K562 (cell line): ENCODE measurements at regions not wholly inside any gene's neighbourhood (a gene's known extent, or its start where the extent isn't known, plus 50 kb on each side); places are given as distances from the start of the nearest gene placed in this dataset.

Experiments
- ATAC-seq: fragments of 200-7000 bp; cut with Tn5 transposase; 3 replicates; pipeline ENCODE4 v1.9.1; 2020; ENCODE audit warnings: moderate library complexity
- BruUV-seq: library from RNA; stranded (reverse); fragments of 400-500 nt; replicated peaks from 2 replicates; lab custom pipeline; 2021; lab: Mats Ljungman, UMichigan
- CTCF ChIA-PET: fragments of 300-600 bp; formaldehyde crosslinking; extraction: SDS; loops from one replicate; lab custom pipeline; 2021; ENCODE audit warnings: low intra/inter-chr PET ratio; lab: Yijun Ruan, JAX
- POLR2A ChIA-PET: fragments of 300-600, 350-650 bp; sonication (Branson Sonifier 250); formaldehyde crosslinking; extraction: SDS; loops from one replicate; lab custom pipeline; 2021; ENCODE audit warnings: antibody characterized with exemption, inconsistent platforms; lab: Yijun Ruan, JAX
- DNase-seq, 4 experiments: peaks; one replicate each; pipeline versions ENCODE4 v3.0.0 to v3.0.0-alpha.2; 2011 to 2018; ENCODE audit warnings: low spot score in 3 of 4, mixed read lengths in 3 of 4; ENCODE audit errors: extremely low read depth in 1 of 4
- FAIRE-seq: peaks from 2 replicates; lab custom pipeline; 2011; peaks lifted over from hg19 to GRCh38; lab: Jason Lieb, UNC
- H2AFZ ChIP-seq: 2 replicates; pipeline ENCODE4 v1.6.0; 2011; ENCODE audit warnings: low read depth, low read length, control low read depth, inconsistent platforms
- H3K27ac ChIP-seq: fragments of 200-600 bp; 3 replicates; pipeline ENCODE4 v1.8.0; 2011; ENCODE audit warnings: low read depth, mild to moderate bottlenecking, control low read depth, inconsistent platforms, low read length, moderate library complexity, mixed read lengths; ENCODE audit errors: extremely low read depth
- H3K27me3 ChIP-seq, 2 experiments: fragments of 300-600 bp in 1 of 2; 2 replicates in 1 of 2; 3 replicates in 1 of 2; pipeline versions ENCODE4 v1.6.0 to v1.8.0; 2011; ENCODE audit warnings: inconsistent platforms in 2 of 2, low read length in 2 of 2, mild to moderate bottlenecking in 1 of 2, mixed read lengths in 1 of 2, moderate library complexity in 1 of 2; ENCODE audit not compliant: control insufficient read depth in 2 of 2, insufficient read depth in 2 of 2
- H3K36me3 ChIP-seq: fragments of 300-600 bp; 3 replicates; pipeline ENCODE4 v1.8.0; 2011; ENCODE audit warnings: mild to moderate bottlenecking, low read length, inconsistent platforms; ENCODE audit not compliant: control insufficient read depth, insufficient read depth
- H3K4me1 ChIP-seq, 2 experiments: fragments of 200-600 bp in 1 of 2; replicated peaks in 1 of 2; 2 replicates in 1 of 2; 3 replicates in 1 of 2; pipeline versions ENCODE4 v1.5.1 to v1.8.0; 2011; ENCODE audit warnings: inconsistent platforms in 2 of 2, low read length in 2 of 2, mild to moderate bottlenecking in 1 of 2, mixed read lengths in 1 of 2, moderate library complexity in 1 of 2; ENCODE audit not compliant: control insufficient read depth in 2 of 2, insufficient read depth in 2 of 2
- H3K4me2 ChIP-seq: 2 replicates; pipeline ENCODE4 v1.6.1; 2011; ENCODE audit warnings: low read length, control low read depth, inconsistent platforms, mixed read lengths; ENCODE audit not compliant: insufficient read depth
- H3K4me3 ChIP-seq: fragments of 200-600 bp; sonication (generic), shearing (Covaris generic); 2 replicates; pipeline ENCODE4 v1.5.1; 2016; ENCODE audit warnings: control low read depth, inconsistent platforms
- H3K79me2 ChIP-seq: fragments of 200-600 bp; 3 replicates; pipeline ENCODE4 v1.8.0; 2011; ENCODE audit warnings: low read length, inconsistent platforms; ENCODE audit not compliant: control insufficient read depth, insufficient read depth
- H3K9ac ChIP-seq, 2 experiments: 2 replicates each; pipeline versions ENCODE4 v1.6.0 to v1.6.1; 2011; ENCODE audit warnings: low read depth in 2 of 2, low read length in 2 of 2, control low read depth in 1 of 2, inconsistent platforms in 1 of 2, mild to moderate bottlenecking in 1 of 2, mixed read lengths in 1 of 2; ENCODE audit not compliant: insufficient read depth in 1 of 2
- H3K9me1 ChIP-seq: one replicate; pipeline ENCODE4 v1.6.0; 2011; ENCODE audit warnings: inconsistent platforms, mild to moderate bottlenecking, low read length, moderate library complexity; ENCODE audit not compliant: control insufficient read depth, insufficient read depth
- H3K9me3 ChIP-seq: replicated peaks from 2 replicates; pipeline ENCODE4 v1.5.1; 2011; ENCODE audit warnings: low read depth, low read length, inconsistent platforms; ENCODE audit not compliant: control insufficient read depth, insufficient read depth
- H4K20me1 ChIP-seq: replicated peaks from 2 replicates; pipeline ENCODE4 v1.6.1; 2011; ENCODE audit warnings: low read length, inconsistent platforms, mixed read lengths; ENCODE audit not compliant: control insufficient read depth, insufficient read depth
- AFF4 ChIP-seq: sonication (generic); formaldehyde crosslinking; IDR thresholded peaks from 2 replicates; pipeline ENCODE4 v1.8.0; 2023; ENCODE audit warnings: mild to moderate bottlenecking, missing genetic modification reagents
- CEBPB ChIP-seq: fragments of 450-650 bp; IDR thresholded peaks from 2 replicates; pipeline ENCODE4 v1.6.1; 2016; ENCODE audit warnings: missing genetic modification characterization, missing compliant biosample characterization
- GABPB2 ChIP-seq: fragments of 250-450 bp; sonication (Bioruptor Pico); conservative IDR thresholded peaks from 2 replicates; pipeline ENCODE4 v1.5.1; 2021; ENCODE audit warnings: mild to moderate bottlenecking
- WGBS: fragments of 100-300 bp; shearing (Covaris generic); methylation state at CpG from one replicate; pipeline ENCODE4 v1.1.6; 2016; ENCODE audit warnings: low coverage, mixed read lengths; ENCODE audit not compliant: insufficient coverage; ENCODE audit errors: missing lambda C conversion rate; 5-methylcytosine and 5-hydroxymethylcytosine counted together
- in situ Hi-C: fragments of 300-500 bp; cut with MboI; formaldehyde crosslinking; loops from 4 replicates; pipeline ENCODE4 v1.15.0; 2018; ENCODE audit warnings: inconsistent platforms, mixed read lengths
- intact Hi-C: fragments of 100-400 bp; cut with micrococcal nuclease; formaldehyde crosslinking; loops from 2 replicates; pipeline ENCODE4 v1.14.2; 2022

- Histone ChIP-seq H4K20me1 (no peaks in the 10 kb centered on the region; the same call in none of the 2 replicates), H3K4me1 (no peaks in the 10 kb centered on the region), H2AFZ (no peak overlapping the region), H3K9ac (no peak overlapping the region), H3K9me1 (no peaks in the 10 kb centered on the region), H3K27me3 (peaks cover 2 to 36% of the 10 kb centered on the region in 2 experiments; a peak in 3 of 5 replicates), H3K79me2 (no peaks in the 10 kb centered on the region), H3K9me3 (no peaks in the 10 kb centered on the region), H3K4me3 (no peak overlapping the region), H3K27ac (no peak overlapping the region), H3K36me3 (no peaks in the 10 kb centered on the region), H3K4me2 (no peak overlapping the region)
- ChIA-PET POLR2A (no interaction called here), CTCF (no interaction called here)
- DNase-seq (no peak), FAIRE-seq (no peak), ATAC-seq (no peak)
- in situ Hi-C loops: no loop called here
- BruUV-seq: no TSS peak
- TF ChIP-seq GABPB2: no peak
- TF ChIP-seq AFF4: no peak
- 0 out of 2 replicates have a peak, but pooled peaks have one; percentile 16 for TF ChIP-seq CEBPB (tag)
- WGBS: 0% methylated on average over 13 of the region's 14 CpGs
- intact Hi-C loops: no loop called here
Measured at GRCh38 chr20:57809661-57810172, 99.9 kb upstream of the PMEPA1 start.
